Suprapubic skin (tissue), 4 donors: ENCODE measurements at regions not wholly inside any gene's neighbourhood (a gene's known extent, or its start where the extent isn't known, plus 50 kb on each side); places are given as distances from the start of the nearest gene placed in this dataset.

Source experiments
- DNase-seq, 2 donors: peaks; one replicate each; pipeline ENCODE4 v3.0.0-alpha.2; 2019; ENCODE audit warnings: low spot score in 2 of 2
- H3K27ac ChIP-seq: fragments of 200-600 bp; sonication (generic); one replicate; pipeline ENCODE4 v1.5.1; 2019
- H3K27me3 ChIP-seq: fragments of 200-600 bp; sonication (generic); one replicate; pipeline ENCODE4 v1.5.1; 2019
- H3K36me3 ChIP-seq: fragments of 200-600 bp; sonication (generic); one replicate; pipeline ENCODE4 v1.5.1; 2019
- H3K4me1 ChIP-seq: fragments of 200-600 bp; sonication (generic); one replicate; pipeline ENCODE4 v1.5.1; 2019
- H3K4me3 ChIP-seq: fragments of 200-600 bp; sonication (generic); one replicate; pipeline ENCODE4 v1.5.1; 2019; ENCODE audit warnings: mild to moderate bottlenecking
- H3K9me3 ChIP-seq: fragments of 200-600 bp; sonication (generic); one replicate; pipeline ENCODE4 v1.5.1; 2019
- CTCF ChIP-seq, 2 donors: fragments of 200-600 bp in 1 of 2; fragments of 450-650 bp in 1 of 2; sonication (generic) in 1 of 2; IDR thresholded peaks; one replicate each; pipeline ENCODE4 v1.5.1; 2016 to 2019; ENCODE audit warnings: antibody characterized with exemption in 2 of 2, mild to moderate bottlenecking in 1 of 2, moderate library complexity in 1 of 2
- EP300 ChIP-seq: sonication (generic); formaldehyde crosslinking; IDR thresholded peaks from one replicate; pipeline ENCODE4 v1.6.1; 2017; ENCODE audit warnings: antibody characterized with exemption
- POLR2A ChIP-seq, 2 donors: fragments of 450-650 bp; IDR thresholded peaks; one replicate each; pipeline ENCODE4 v1.6.1; 2017; ENCODE audit warnings: antibody characterized with exemption in 2 of 2, mild to moderate bottlenecking in 2 of 2, moderate library complexity in 2 of 2
- POLR2AphosphoS5 ChIP-seq, 3 donors: sonication (generic); formaldehyde crosslinking; IDR thresholded peaks; one replicate each; pipeline ENCODE4 v1.6.1; 2017; ENCODE audit warnings: antibody characterized with exemption in 3 of 3
- WGBS: methylation state at CpG from one replicate; pipeline ENCODE4 v1.1.5; 2018; 5-methylcytosine and 5-hydroxymethylcytosine counted together

GRCh38 chr19:5229778-5230335 is 110.8 kb downstream of the PTPRS start:
- TF ChIP-seq POLR2A (IDR thresholded peaks at IDR 0.05) (no peak), CTCF (IDR thresholded peaks at IDR 0.05) (no peak), POLR2AphosphoS5 (IDR thresholded peaks at IDR 0.05) (no peak), EP300 (no peak)
- WGBS = 42% methylated on average over 10 of the region's 10 CpGs
- no peak for DNase-seq
- no peaks in the 10 kb centered on the region for H3K27me3 ChIP-seq
- peak overlapping the region; percentile 25 for H3K4me3 ChIP-seq
- peaks cover 26% of the 10 kb centered on the region for H3K36me3 ChIP-seq
- no peak overlapping the region for H3K27ac ChIP-seq
- H3K9me3 ChIP-seq = no peaks in the 10 kb centered on the region
- peaks cover 7% of the 10 kb centered on the region for H3K4me1 ChIP-seq

- Histone ChIP-seq H3K36me3 (peaks cover 29% of the 10 kb centered on the region), H3K27me3 (no peaks in the 10 kb centered on the region), H3K9me3 (no peaks in the 10 kb centered on the region), H3K27ac (no peak overlapping the region), H3K4me3 (peak overlapping the region; percentile 25), H3K4me1 (peaks cover 7% of the 10 kb centered on the region)
- WGBS = 60% methylated on average over 33 of the region's 72 CpGs
- DNase-seq = no peak
- TF ChIP-seq POLR2AphosphoS5 (IDR thresholded peaks at IDR 0.05) = no peak
- TF ChIP-seq CTCF (IDR thresholded peaks at IDR 0.05) = no peak
- TF ChIP-seq POLR2A (IDR thresholded peaks at IDR 0.05) = no peak
Observed at GRCh38 chr19:5228932-5229777, 111.5 kb downstream of the PTPRS start.

GRCh38 chr19:5228490-5228889 is 112.1 kb downstream of the PTPRS start:
- no peak overlapping the region for H3K4me3 ChIP-seq
- TF ChIP-seq POLR2A (IDR thresholded peaks at IDR 0.05) = no peak
- no peak for TF ChIP-seq EP300
- TF ChIP-seq CTCF (IDR thresholded peaks at IDR 0.05) = no peak
- TF ChIP-seq POLR2AphosphoS5 (IDR thresholded peaks at IDR 0.05) = no peak
- H3K27ac ChIP-seq = no peak overlapping the region
- DNase-seq = no peak
- 100% methylated on average over 5 of the region's 6 CpGs for WGBS
- H3K4me1 ChIP-seq = peaks cover 7% of the 10 kb centered on the region
- H3K9me3 ChIP-seq = no peaks in the 10 kb centered on the region
- no peaks in the 10 kb centered on the region for H3K27me3 ChIP-seq
- H3K36me3 ChIP-seq = peaks cover 29% of the 10 kb centered on the region

GRCh38 chr19:5225486-5226345 is 114.9 kb downstream of the PTPRS start:
- Histone ChIP-seq H3K36me3 (peaks cover 43% of the 10 kb centered on the region), H3K4me1 (peaks cover 7% of the 10 kb centered on the region), H3K9me3 (no peaks in the 10 kb centered on the region), H3K27me3 (no peaks in the 10 kb centered on the region), H3K27ac (no peak overlapping the region), H3K4me3 (no peak overlapping the region)
- DNase-seq = no peak
- WGBS = 88% methylated on average over 15 of the region's 28 CpGs
- TF ChIP-seq POLR2A (IDR thresholded peaks at IDR 0.05) (no peak), CTCF (IDR thresholded peaks at IDR 0.05) (peak in 1 of 2 donors; percentile 21)

GRCh38 chr19:5224480-5224879 is 116.1 kb downstream of the PTPRS start:
- Histone ChIP-seq H3K4me3 (no peak overlapping the region), H3K27ac (no peak overlapping the region), H3K9me3 (no peaks in the 10 kb centered on the region), H3K27me3 (no peaks in the 10 kb centered on the region), H3K36me3 (peaks cover 55% of the 10 kb centered on the region), H3K4me1 (peaks cover 4% of the 10 kb centered on the region)
- 90% methylated on average over 6 of the region's 6 CpGs for WGBS
- DNase-seq = no peak
- peak in 1 of 2 donors; percentile 2 for TF ChIP-seq CTCF (IDR thresholded peaks at IDR 0.05)
- TF ChIP-seq EP300 = no peak
- TF ChIP-seq POLR2A (IDR thresholded peaks at IDR 0.05) = no peak
- no peak for TF ChIP-seq POLR2AphosphoS5 (IDR thresholded peaks at IDR 0.05)
